ENCODE measurements at regions not wholly inside any gene's neighbourhood (a gene's known extent, or its start where the extent isn't known, plus 50 kb on each side); places are given as distances from the start of the nearest gene placed in this dataset.

- Histone ChIP-seq H3K4me3 (no peak overlapping the region), H3K27ac (no peak overlapping the region), H3K36me3 (no peaks in the 10 kb centered on the region), H3K9me3 (no peaks in the 10 kb centered on the region), H3K4me1 (peaks cover 0 to 28% (median 0%) of the 10 kb centered on the region in 3 donors), H3K27me3 (no peaks in the 10 kb centered on the region)
- WGBS, 2 donors (ENCODE audit: low coverage in 1 of 2), result 88 to 91% methylated on average over 2 of the region's 2 CpGs
- no peak for ATAC-seq
- TF ChIP-seq POLR2A (IDR thresholded peaks at IDR 0.05), result no peak
- TF ChIP-seq EP300 (IDR thresholded peaks at IDR 0.05), result no peak
- TF ChIP-seq POLR2AphosphoS5 (IDR thresholded peaks at IDR 0.05), result no peak
- no peak for TF ChIP-seq CTCF (IDR thresholded peaks at IDR 0.05)
Measured at GRCh38 chr10:58996063-58996462, 180.4 kb upstream of the PHYHIPL start.

GRCh38 chr10:58996866-58997265 is 179.6 kb upstream of the PHYHIPL start:
- Histone ChIP-seq H3K27me3 (no peaks in the 10 kb centered on the region), H3K4me3 (no peak overlapping the region), H3K36me3 (no peaks in the 10 kb centered on the region), H3K27ac (no peak overlapping the region), H3K4me1 (peaks cover 0 to 28% (median 0%) of the 10 kb centered on the region in 3 donors), H3K9me3 (no peaks in the 10 kb centered on the region)
- 87 to 100% methylated on average over 2 of the region's 2 CpGs for WGBS, 2 donors (ENCODE audit: low coverage in 1 of 2)
- no peak for ATAC-seq
- no peak for TF ChIP-seq EP300 (IDR thresholded peaks at IDR 0.05)
- TF ChIP-seq POLR2A (IDR thresholded peaks at IDR 0.05), result no peak
- TF ChIP-seq CTCF (IDR thresholded peaks at IDR 0.05), result no peak

GRCh38 chr10:58998924-58999713 is 177.3 kb upstream of the PHYHIPL start:
- no peak overlapping the region for H3K4me3 ChIP-seq
- no peaks in the 10 kb centered on the region for H3K9me3 ChIP-seq
- H3K27ac ChIP-seq, result peak overlapping the region in 3 of 4 donors; percentile 64 to 80 (median 75)
- peaks cover 0 to 22% (median 0%) of the 10 kb centered on the region in 3 donors for H3K4me1 ChIP-seq
- no peaks in the 10 kb centered on the region for H3K27me3 ChIP-seq
- H3K36me3 ChIP-seq, result no peaks in the 10 kb centered on the region
- WGBS, 2 donors (ENCODE audit: low coverage in 1 of 2), result 67 to 71% methylated on average over 6 to 8 of the region's 8 CpGs
- TF ChIP-seq POLR2AphosphoS5 (IDR thresholded peaks at IDR 0.05), result peak; percentile 65
- TF ChIP-seq CTCF (IDR thresholded peaks at IDR 0.05), result no peak
- ATAC-seq, result peak; percentile 63

GRCh38 chr10:59000162-59000825 is 176.1 kb upstream of the PHYHIPL start:
- H3K27me3 ChIP-seq, result no peaks in the 10 kb centered on the region
- H3K36me3 ChIP-seq, result no peaks in the 10 kb centered on the region
- TF ChIP-seq CTCF (IDR thresholded peaks at IDR 0.05) (no peak), POLR2A (IDR thresholded peaks at IDR 0.05) (no peak), EP300 (IDR thresholded peaks at IDR 0.05) (no peak), POLR2AphosphoS5 (IDR thresholded peaks at IDR 0.05) (no peak)
- peaks cover 0 to 22% (median 0%) of the 10 kb centered on the region in 3 donors for H3K4me1 ChIP-seq
- no peaks in the 10 kb centered on the region for H3K9me3 ChIP-seq
- H3K4me3 ChIP-seq, result no peak overlapping the region
- WGBS, 2 donors (ENCODE audit: low coverage in 1 of 2), result no CpG with 5 or more reads among the region's 1 CpG
- peak overlapping the region in 3 of 4 donors; percentile 64 to 80 (median 75) for H3K27ac ChIP-seq
- ATAC-seq, result no peak

GRCh38 chr10:59002011-59002410 is 174.4 kb upstream of the PHYHIPL start:
- no peak overlapping the region for H3K27ac ChIP-seq
- H3K27me3 ChIP-seq, result no peaks in the 10 kb centered on the region
- TF ChIP-seq EP300 (IDR thresholded peaks at IDR 0.05) (no peak), CTCF (IDR thresholded peaks at IDR 0.05) (no peak), POLR2A (IDR thresholded peaks at IDR 0.05) (no peak), POLR2AphosphoS5 (IDR thresholded peaks at IDR 0.05) (no peak)
- WGBS, 2 donors (ENCODE audit: low coverage in 1 of 2), result 77 to 93% methylated on average over 3 of the region's 3 CpGs
- no peaks in the 10 kb centered on the region for H3K36me3 ChIP-seq
- H3K4me3 ChIP-seq, result no peak overlapping the region
- ATAC-seq, result no peak
- peaks cover 0 to 22% (median 0%) of the 10 kb centered on the region in 3 donors for H3K4me1 ChIP-seq
- H3K9me3 ChIP-seq, result no peaks in the 10 kb centered on the region
